Fibroblast of skin of left biceps (primary cell): ENCODE measurements at regions not wholly inside any gene's neighbourhood (a gene's known extent, or its start where the extent isn't known, plus 50 kb on each side); places are given as distances from the start of the nearest gene placed in this dataset.

ENCODE experiments used
- DNase-seq, 2 experiments: peaks; one replicate each; pipeline ENCODE4 v3.0.0-alpha.2; 2013; ENCODE audit warnings: low read depth in 2 of 2

- DNase-seq = no peak
Measured at GRCh38 chr5:2297991-2298390, 415.3 kb upstream of the IRX4 start.

DNA sequence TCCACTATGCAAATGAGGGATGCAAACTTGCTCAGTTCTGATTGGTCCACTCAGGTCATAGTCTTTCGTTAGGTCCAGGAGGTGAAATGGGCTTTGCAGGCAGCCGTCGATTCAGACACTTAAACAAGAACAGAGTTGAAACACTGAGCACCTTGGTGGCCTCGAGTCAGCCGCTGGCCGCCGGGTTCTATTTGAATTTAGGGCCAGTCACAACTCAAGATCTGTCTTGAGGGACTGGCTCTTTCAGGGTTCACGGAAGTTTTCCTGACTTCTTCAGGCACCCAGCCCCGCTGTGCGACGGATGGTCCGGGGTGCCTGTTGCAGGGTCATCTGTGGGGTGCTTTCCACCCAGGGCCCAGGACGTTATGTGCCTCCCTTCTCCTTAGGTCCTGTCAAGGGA, 412.8 kb upstream of the IRX4 start:
- no peak for DNase-seq

GRCh38 chr5:2293906-2294305, 411.2 kb upstream of the IRX4 start:
- DNase-seq = no peak

- no peak for DNase-seq
Measured at GRCh38 chr5:2291146-2291840, 408.6 kb upstream of the IRX4 start.

GRCh38 chr5:2289380-2289779, 406.7 kb upstream of the IRX4 start:
- DNase-seq = no peak

- DNase-seq = no peak
Measured at GRCh38 chr5:2288968-2289367, 406.2 kb upstream of the IRX4 start.

GRCh38 chr5:2288466-2288865, 405.7 kb upstream of the IRX4 start:
- DNase-seq = no peak

- no peak for DNase-seq
Measured at GRCh38 chr5:2286250-2286649, 403.5 kb upstream of the IRX4 start.

DNA sequence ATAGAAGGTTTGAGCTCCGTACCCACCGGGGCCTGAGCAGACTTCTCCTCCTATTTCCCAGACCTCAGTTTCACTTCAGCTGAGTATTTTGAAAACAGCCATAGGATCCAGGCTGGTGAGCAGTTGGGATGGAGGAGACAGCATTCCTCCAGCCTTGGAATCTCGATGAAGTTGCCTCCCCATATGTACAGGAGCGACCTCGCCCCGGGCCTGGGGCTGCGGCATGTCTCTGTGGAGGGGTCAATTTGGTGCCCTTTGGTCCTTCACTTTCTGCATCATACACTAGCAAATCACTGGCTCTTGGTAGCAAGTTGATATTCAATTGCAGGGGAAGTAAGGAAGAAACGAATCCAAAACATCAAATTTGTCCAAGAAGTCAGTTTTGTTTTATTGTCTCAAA, 402.0 kb upstream of the IRX4 start:
- no peak for DNase-seq

DNA sequence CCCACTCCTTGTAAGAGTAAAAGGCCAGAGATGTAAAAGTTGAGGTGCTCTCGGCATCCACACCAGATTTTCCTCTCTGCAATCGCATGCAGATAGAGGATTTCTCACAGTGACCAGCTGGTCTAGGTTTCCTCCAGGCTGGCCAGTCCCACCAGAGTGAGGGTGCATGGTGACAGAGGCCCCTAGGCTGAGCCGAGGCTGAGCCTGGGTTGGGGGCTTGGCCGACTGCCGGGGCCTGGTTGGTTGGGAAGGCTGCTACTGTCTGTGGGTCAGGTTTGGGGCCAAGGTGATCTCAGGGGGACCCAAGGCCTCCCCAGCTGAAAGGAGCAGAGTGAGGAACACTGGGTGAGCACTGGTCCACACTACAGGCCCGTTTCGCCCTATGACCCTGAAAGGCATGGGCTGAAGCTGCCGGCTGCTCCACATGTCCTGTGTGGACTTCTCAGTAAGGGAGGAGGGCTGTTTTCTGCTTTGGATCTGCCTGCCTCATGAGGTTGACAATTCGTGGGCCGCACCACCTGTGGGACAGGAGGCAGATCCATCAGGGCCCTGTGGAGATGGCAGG, 400.8 kb upstream of the IRX4 start:
- DNase-seq = no peak

GRCh38 chr5:2282893-2283292, 400.2 kb upstream of the IRX4 start:
- DNase-seq = no peak

GRCh38 chr5:2282034-2282690, 399.4 kb upstream of the IRX4 start:
- DNase-seq = no peak

GRCh38 chr5:2281446-2281845, 398.7 kb upstream of the IRX4 start:
- no peak for DNase-seq

- DNase-seq = no peak
Measured at GRCh38 chr5:2280318-2280717, 397.6 kb upstream of the IRX4 start.

DNA sequence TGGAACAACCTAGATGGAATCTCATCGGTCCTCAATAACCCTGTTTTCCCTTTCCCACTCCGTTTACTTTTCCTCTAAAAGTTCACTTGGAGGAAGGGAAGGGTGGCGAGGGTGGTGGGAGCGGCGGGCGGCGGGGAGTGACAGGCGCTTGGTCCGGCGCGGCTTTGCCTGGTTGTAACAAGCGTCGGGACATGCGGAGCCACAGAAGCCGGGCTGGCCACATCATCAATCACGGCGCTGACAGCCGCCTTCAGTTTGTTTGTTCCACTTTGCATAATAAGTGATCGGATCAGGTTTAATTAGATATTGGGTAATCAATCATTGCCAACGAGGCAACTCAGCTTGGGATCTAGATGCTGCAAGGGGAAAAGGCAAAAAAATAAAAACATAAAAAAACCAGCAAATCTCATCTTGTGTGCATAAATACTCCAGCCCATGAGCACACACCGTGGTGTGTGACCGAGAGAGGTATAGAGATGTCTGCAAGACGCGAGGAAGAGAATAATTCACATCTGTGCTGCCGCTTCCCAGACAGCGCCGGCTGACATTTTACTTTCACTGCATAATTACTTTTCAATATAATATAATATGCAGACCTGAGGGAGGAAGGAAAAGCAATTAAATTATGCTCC, 396.2 kb upstream of the IRX4 start:
- no peak for DNase-seq

DNA sequence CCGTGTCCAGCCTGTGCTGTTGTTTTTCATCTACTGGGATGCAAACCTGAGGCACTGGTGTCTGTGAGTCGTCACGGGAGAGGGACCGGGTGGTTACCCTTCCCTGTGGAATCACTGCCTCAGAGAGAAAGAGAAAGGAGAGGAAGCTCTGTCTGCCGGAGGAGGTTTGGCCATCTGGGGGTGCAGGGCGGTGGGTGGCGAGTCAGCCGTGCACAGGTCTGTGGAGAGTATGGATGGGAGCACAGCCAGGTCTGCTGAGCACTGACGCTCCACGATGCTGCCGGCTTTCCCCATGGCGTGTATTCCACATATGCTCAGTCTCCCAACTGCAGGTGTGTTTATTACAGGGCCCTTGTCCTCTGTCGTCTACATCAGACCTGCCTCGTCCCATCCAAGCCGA, 395.2 kb upstream of the IRX4 start:
- DNase-seq = no peak

DNA sequence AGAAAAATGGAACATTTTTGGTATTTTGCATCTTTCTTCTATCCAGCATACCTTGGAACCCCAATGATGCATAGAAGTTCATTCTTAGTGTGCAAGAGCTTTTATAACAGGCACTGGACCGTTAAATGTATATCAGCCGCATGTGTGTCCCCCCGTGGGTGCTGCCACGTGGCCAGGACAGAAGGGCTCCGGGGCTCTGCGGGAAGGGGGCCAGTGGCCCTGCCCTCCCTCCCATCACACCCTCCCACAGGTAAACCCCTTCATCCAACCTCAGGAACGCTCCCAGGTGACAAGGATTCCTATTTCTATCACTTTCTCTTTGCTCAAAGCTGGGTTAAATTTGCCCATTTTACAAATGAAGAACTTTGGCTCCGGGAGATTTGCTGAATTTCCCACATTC, 393.4 kb upstream of the IRX4 start:
- no peak for DNase-seq

GRCh38 chr5:2272755-2273154, 390.0 kb upstream of the IRX4 start:
- DNase-seq = no peak

DNA sequence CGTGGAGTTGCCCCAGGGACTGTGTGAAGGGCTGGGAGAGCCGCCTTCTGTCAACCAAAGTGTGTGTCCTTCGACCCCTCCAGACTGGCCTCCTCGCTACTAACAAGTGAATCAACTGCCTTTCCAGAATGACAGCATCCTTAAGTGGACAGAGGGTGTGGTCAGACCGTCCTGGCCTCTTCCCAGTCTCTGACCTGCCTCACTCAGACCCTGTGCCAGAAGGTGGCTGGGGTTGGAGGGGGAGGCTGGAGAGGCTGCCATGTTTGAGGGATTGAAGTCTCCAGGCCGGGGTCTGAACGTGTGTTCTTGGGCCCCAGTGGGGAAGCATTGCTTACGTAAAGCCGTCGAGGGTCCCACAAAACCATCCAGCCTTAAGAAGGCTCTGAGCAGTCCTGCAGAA, 389.3 kb upstream of the IRX4 start:
- DNase-seq = no peak

DNA sequence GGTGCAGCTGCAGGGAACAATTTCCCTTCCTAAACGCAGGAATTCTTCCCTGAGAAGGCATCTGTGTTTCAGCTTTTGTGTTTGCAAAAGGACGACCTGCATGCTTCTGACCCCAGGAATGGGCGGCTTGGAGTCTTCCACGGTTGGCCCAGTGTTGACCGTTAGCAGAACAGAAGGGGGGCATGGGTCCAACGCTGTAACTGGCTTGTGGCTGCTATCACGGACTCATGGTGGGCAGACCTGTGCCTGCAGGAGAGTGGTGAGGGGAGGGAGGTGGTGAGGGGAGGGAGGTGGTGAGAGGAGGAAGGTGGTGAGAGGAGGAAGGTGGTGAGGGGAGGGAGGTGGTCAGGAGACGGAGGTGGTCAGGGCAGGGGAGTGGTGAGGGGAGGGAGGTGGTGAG, 388.6 kb upstream of the IRX4 start:
- DNase-seq = no peak

DNA sequence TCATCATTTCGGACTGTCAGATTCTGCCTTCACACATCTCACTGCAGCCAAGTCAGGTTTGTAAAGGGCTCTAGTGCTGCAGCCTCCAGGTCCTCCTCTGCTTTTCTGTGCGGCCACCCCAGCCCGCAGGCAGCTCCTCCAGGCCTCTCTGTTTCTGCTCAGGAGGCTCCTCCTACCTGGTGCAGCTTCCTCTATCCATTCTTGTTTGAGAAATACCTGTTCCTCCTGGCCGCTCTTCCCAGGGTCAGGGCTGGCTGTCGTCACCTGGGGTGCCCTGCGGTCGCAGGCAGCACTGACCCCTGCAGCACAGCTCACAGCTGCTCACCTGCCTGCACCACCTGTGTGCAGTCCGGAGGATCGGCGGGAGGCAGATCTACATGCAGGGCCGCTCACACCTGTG, 387.7 kb upstream of the IRX4 start:
- no peak for DNase-seq

DNA sequence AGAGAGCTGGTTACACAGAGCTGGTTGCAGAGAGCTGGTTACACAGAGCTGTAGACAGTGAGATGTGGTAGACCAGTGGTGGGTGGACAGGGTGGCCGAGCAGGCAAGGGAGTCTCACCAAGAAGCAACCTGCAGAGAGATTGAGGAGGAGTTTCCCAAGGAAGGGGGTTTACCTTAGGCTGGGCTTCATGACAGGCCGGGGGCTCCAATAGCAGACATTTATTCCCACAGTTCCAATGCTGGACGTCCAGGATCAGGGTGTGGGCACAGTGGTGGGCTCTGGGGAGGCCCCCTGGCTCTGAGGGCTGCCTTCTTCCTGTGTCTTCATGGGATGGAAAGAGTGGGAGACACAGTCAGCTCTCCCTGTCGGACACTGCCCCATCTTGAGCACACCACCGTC, 386.9 kb upstream of the IRX4 start:
- no peak for DNase-seq

DNA sequence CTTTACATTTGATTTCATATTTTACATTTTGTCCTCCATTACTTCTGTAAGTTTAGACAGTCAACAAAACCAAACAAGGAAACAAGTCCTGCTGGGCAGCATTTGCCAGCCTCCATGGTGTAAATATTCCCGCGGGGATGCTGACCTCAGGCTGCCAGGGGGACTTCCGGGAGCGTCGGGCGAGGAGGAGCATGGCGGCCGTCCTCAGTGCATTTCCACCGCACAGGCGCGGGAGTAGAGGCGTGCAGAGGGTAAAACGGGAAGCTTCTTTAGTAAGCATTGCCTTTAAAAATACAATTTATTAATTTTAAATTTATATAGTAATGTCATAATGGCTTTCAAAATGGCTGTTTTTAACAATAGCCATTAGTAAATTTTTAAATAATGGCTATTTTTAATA, 385.3 kb upstream of the IRX4 start:
- DNase-seq = no peak
